NB4 (cell line): ENCODE measurements at regions not wholly inside any gene's neighbourhood (a gene's known extent, or its start where the extent isn't known, plus 50 kb on each side); places are given as distances from the start of the nearest gene placed in this dataset.

Source experiments
- POLR2A ChIP-seq: IDR thresholded peaks from 2 replicates; pipeline ENCODE4 v1.6.1; 2011; ENCODE audit warnings: mild to moderate bottlenecking; ENCODE audit not compliant: insufficient read length; ENCODE audit errors: extremely low read depth
- TF ChIP-seq, protein P1 (sequence below): IDR thresholded peaks from one replicate; pipeline ENCODE4 v1.5.1; 2012; ENCODE audit warnings: low read depth, low read length

DNA sequence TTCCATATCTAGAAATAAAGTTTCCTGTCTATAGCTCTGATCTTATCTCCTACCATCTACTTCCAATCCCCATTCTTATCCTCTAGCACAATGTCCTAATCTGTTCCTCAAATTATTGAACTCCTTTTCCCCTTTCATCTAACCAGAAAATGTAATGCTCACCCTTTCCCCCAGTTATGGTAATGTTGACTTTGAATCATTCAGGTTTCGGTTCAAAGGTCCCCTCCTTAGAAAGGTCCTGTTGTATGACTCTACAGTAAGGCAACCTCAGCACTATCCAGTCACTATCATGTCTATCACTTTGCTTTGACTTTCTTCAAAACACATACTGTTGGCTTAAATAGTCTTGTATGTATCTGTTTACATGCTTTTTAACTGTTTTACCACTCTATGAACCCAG, 264.2 kb upstream of the PCDH15 start:
- TF ChIP-seq, protein P1, sequence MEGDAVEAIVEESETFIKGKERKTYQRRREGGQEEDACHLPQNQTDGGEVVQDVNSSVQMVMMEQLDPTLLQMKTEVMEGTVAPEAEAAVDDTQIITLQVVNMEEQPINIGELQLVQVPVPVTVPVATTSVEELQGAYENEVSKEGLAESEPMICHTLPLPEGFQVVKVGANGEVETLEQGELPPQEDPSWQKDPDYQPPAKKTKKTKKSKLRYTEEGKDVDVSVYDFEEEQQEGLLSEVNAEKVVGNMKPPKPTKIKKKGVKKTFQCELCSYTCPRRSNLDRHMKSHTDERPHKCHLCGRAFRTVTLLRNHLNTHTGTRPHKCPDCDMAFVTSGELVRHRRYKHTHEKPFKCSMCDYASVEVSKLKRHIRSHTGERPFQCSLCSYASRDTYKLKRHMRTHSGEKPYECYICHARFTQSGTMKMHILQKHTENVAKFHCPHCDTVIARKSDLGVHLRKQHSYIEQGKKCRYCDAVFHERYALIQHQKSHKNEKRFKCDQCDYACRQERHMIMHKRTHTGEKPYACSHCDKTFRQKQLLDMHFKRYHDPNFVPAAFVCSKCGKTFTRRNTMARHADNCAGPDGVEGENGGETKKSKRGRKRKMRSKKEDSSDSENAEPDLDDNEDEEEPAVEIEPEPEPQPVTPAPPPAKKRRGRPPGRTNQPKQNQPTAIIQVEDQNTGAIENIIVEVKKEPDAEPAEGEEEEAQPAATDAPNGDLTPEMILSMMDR = no peak
- no peak for TF ChIP-seq POLR2A
